HG03457 (cell line): ENCODE measurements at regions not wholly inside any gene's neighbourhood (a gene's known extent, or its start where the extent isn't known, plus 50 kb on each side); places are given as distances from the start of the nearest gene placed in this dataset.

ENCODE experiments used
- ATAC-seq: cut with Tn5 transposase; IDR thresholded peaks from one replicate; pipeline ENCODE4 v1.9.1; 2021; ENCODE audit warnings: moderate number of reproducible peaks; ENCODE audit not compliant: unreplicated experiment

- ATAC-seq: no peak
Observed at GRCh38 chr1:70916034-70916427, 131.6 kb downstream of the PTGER3 start.

DNA sequence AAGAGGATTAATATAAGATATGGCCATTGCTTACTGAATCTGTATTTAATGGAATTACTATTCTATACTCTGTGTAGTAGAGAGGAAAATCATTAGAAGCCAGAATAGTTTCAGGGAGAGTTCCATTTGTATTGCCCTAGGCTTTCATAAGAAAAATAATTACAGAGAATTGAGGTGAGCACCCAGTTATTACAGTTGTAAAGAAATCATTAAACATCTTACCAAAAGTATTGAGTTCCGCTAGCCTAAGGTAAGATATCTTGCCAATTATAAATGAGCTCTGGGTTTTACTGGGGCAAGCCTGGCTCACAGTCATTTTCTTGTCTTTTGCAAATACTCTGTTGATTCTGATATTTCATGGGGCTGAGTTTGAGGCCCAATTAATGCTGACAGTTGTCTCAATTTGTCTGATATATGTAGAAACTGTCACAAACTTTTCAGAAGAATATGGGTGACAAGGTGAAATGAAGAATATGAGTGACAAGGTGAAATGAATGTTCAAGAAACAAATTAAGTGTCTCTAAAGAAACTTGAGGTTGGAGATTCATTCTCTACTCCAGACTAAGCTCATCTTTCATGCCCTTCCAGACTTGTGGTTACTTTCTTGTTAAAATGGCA, 127.8 kb downstream of the PTGER3 start:
- no peak for ATAC-seq
